NCI-H226 (cell line): ENCODE measurements at regions not wholly inside any gene's neighbourhood (a gene's known extent, or its start where the extent isn't known, plus 50 kb on each side); places are given as distances from the start of the nearest gene placed in this dataset.

Experiments
- DNase-seq: peaks from one replicate; pipeline ENCODE4 v3.0.0-alpha.2; 2015

DNA sequence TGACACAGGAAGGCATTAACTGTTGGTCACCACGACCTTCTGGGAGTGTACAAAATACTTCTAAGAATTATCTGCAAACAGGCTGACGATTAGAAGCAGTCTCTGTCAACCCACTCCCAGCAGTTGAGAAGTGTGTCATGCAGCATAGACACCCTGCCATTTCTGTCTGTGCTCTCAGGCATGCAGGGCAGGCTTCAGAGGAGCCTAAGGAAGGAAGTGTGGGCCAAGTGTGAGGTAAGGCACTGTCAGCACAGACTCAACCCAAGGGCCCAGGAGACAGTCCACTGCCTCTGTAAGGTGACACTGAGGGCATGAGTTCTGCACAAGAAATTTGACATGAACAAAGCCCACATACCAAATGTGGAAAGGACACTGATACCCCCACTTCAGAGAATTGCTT is 109.0 kb upstream of the VIPR2 start:
- no peak for DNase-seq

GRCh38 chr7:159250471-159250870 is 105.8 kb upstream of the VIPR2 start:
- no peak for DNase-seq

DNA sequence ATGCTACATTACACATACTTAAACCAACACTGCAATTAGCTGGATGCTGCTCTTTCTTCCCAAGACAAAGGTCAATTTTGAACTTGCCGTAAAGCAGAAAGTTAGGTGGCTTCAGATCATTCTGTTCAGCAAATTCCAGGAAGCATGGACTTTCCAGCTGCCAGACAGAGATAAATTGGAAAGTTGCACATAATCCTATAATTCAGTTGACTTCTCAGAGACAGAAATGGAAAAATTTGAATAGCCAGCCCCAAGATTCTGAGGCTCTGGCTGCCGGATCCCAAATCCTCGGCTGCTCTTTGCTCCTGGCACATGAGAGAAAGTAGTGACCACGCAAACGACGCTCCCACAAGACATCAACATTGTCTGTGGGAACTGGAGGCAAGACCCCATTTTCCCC is 105.0 kb upstream of the VIPR2 start:
- DNase-seq: no peak

DNA sequence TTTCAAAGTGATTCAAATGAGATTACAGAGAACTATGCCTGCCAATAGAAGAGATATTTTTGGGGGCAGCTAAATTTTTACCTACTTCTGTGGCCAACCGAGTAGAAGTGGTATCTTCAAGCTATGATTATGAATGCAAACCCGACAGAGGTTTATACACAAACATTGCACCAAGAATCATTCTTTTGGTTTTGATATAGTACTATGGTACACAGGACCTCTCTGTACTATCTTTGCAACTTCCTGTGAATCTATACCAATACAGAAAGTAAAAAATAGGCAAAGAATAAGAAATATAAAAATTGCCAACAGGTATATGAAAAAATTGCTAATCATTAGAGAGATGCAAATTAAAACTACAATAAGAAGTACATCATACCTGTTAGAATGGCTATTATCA is 103.2 kb upstream of the VIPR2 start:
- DNase-seq: no peak

- no peak for DNase-seq
Measured at GRCh38 chr7:159246702-159247480, 102.2 kb upstream of the VIPR2 start.

DNA sequence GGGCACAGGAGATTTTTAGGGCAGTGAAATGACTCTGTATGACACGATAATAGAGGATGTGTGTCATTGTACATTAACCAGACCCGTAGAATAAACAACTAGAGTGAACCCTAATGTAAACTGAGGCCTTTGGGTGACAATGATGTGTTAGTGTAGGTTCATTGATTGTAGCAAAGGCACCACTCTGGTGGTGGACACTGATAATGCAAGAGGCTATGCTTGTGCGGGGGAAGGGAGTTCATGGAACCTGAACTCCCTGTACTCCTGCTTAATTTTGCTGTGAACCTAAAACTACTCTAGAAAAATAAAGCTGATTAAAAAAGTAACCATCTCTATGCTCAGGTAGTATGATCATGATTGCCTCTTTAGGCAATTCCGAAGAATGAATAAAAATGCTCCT is 96.3 kb upstream of the VIPR2 start:
- DNase-seq: no peak

DNA sequence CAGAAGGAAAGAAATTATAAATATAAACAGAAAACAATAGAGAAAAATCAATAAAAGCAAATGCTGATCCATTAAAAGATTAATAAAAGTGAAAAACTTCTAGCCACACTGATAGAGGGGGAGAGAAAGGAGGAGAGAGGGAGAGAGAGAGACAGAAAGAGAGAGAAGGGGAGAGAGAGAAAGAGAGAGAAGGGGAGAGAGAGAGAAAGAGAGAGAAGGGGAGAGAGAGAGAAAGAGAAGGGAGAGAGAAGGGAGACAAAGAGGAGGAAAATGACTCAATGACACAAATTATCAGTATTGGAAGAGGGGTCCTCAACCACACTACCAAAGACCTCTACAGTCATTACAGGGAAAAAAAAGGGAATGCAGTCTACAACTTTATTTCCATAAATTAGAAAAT is 94.4 kb upstream of the VIPR2 start:
- no peak for DNase-seq

DNA sequence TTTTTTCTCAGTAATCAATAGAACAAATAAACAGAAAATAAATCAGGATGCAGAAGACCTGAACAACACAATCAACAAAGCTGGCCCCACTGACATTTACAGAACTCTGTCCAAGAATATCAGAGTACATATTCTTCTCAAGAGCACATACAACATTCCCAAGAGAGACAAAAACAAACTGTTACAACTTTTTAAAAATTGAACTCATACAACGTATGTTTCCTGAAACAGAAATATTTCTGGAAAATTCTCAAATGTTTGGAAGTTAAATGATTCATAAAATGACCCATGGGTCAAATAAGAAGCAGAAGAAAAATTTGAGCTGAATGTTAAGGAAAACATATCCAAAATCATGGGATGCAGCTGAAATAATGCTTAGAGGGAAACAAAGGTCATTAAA is 93.9 kb upstream of the VIPR2 start:
- DNase-seq: no peak

DNA sequence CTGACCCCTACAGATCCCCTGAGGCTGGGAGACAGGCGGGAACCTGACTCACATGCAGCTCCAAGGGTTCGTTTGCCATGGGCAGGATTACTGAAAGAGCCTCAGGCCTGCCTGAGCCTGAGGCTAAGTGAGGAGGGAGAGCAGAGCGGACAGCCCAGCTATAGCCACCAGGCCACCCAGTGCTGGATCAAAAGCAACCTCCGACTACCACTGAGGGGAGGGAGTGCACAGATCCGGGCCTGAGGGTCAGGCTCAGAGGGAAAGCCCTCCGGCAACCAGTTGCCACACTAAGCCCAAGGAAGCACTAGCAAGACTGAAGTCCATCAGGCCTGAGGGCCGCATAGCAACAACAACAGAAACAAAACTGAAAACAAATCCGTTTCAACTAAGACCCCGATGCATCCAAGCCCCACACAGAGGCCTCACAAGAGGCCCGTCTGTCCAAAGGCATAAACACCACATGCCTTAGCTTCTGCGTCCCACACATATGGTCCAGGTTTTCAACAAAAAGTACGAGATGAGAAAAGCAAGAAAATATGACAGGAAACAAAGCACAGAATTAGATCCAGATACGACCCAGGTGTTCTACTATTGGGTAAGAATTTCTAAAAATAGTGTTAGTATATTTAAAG is 92.5 kb upstream of the VIPR2 start:
- no peak for DNase-seq

GRCh38 chr7:159231017-159231416 is 86.3 kb upstream of the VIPR2 start:
- no peak for DNase-seq

DNA sequence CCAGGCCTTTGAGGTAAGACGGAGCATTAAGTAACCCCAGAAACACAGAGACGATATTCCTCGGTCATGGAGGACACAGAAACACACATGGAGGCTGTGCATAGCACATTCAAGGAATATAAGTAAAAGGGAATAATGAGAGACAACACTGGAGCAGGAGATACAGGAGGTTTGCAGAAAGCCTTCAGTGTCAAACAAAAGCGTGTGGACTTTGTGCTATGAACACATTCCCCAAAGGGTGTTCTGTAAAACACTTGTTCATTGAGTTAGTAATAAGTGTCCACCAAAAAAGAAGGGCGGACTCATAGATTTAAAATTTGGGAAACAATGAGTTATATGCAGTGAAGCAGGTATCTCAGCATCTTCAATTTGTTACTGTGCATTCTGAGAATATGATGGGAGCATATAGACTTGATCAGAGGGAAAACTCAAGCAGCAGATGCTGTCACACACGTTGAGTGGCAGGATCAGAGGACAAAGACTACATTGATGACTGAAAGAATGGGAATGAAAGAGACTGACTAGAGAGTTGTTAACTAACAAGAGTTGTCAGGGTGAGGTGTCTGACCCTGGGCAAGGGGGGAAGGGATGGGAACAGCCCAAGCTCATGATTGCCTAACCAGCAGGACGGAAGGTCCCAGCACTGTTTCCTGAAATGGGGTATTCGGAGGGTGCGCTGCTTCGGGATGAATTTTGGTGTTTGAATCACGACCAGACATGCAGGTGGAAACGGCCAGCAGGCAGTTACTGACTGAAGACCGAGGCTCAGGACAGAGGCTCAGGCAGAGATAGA is 85.2 kb upstream of the VIPR2 start:
- no peak for DNase-seq

DNA sequence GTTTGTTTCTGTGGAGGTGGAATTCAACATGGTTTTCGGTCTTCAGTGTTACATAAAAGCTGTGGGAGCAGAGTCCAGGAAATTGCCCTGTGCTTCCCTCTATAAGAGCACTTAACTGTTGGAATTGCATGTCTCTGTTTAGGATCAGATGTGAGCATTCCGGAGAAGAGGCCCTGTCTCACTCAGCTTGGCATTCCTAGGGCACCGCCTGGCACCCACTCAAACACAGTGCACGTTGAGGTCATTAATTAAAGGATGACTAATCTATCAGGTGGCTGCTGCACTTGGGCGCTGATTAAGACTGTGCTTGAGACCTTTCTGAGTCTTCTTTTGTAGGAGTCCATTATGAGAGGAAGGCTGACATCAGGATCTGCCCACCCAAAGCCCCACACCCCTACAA is 82.8 kb upstream of the VIPR2 start:
- no peak for DNase-seq

DNA sequence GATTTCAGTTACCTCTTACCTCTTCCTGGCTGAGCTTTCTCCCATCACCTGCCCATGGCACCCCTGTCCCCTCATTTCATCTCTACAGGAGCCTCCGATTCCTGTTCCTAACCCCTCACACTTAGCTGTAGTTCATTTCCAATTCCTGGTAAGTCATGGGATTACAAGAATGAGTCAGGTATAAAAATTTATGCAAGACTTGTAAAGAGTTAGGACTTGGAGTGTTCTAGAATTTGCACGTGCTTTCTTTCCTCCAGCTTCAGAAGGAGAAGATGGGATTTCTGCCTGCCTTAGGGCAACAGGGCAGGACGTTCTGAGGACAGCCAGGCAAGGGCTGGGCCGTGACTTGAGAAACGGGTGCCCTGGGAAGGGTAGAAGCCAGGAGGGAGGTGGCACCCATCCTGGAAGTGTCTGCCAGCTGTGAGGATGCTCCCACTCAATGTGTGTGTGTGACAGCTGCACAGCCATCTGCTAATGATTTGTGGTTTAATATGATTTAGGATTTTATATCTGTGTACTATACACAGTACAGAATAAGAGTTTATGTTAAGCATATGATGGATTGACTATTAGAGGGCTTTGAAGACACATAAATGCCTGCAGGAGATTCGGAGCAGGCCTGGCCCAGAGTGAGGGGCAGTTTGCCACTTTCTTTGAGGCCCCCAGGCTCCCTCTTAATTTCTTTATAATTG is 81.5 kb upstream of the VIPR2 start:
- no peak for DNase-seq

DNA sequence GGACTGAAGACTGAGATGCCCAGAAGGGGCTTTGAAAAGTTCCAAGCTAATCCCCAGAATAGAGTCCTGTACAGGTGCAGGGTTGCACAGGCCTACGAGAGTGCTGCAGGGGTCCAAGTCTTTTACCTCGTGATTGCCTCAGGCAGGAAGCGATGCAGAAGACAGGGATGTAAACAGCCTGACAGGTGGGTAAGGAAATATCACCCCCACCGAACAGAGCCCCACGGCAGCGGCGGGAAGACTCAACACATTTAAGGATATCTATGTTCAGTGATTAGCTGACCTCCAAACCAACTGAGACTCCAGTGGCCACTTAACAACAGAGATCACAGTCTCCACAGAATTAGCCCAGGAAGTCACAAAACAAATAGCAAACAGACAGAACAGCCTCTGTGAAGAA is 73.9 kb upstream of the VIPR2 start:
- DNase-seq: no peak

DNA sequence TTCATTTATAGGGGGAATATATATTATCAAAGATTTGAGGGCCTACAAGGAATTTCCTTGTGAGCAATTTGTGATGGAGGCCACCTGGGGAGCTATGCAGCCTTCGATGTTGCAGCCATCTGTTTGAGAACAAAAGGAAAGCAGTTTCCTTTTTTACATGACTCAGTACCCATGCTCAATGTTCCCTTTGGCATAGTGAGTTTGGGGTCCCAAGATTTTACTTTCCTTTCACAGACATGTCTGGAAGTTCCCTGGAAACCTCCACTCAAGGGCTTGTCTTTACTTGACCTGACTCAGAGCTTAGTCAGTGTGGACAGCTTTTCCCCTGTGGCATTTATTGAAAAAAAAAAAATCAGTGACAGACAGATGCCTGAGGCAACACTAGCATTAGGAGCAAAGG is 73.5 kb upstream of the VIPR2 start:
- no peak for DNase-seq

- DNase-seq: no peak
Measured at GRCh38 chr7:159215076-159215475, 70.4 kb upstream of the VIPR2 start.

DNA sequence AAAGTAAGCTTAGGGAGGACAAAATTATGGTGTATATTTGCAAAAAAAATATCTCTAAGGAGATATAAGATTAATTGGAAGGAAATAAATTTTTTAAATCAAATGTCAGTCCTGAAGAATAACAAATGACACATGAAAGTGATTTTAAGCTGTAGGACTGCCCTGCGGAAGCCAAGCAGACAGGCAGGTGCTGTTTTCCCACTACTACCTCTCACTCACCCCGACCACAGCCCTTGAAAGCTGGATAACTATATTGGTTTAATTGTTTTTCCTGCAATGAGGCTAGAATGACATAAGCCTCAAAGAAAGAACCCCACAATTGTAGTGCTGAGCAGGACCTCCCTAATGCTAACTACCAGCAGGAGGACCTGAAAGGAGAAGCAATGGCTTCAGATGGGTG is 68.6 kb upstream of the VIPR2 start:
- DNase-seq: no peak

- DNase-seq: no peak
Measured at GRCh38 chr7:159212226-159212625, 67.6 kb upstream of the VIPR2 start.

GRCh38 chr7:159211540-159212182 is 67.0 kb upstream of the VIPR2 start:
- DNase-seq: no peak

DNA sequence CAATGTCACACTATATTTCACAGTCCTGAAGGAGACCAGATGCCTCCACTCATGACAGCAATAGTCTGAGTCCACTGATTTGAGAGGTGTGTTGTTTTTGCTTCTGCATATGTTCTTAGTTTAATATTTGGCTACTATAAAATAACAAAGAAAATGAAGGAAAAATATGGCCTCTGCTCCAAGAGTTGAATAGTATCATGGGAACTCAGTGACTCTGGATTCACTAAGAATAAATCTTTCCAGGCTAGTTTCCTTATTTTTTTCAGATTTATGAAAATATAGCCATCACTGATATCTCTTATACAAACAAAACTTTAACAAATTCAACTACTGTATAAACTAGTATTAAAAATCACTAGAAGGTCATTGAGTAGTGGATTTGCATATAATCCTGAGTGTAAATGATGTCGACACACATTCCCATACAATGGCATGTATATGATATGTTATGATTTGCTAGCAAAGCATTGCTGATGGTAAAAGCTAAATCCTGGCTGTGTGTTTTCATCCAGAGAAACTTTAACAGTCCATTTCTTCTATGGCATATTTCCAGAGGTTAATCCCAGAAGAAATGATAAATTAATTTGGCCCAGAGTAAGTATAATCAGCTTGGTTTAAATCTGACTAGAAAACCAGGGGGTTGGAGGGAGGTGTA is 66.0 kb upstream of the VIPR2 start:
- no peak for DNase-seq

DNA sequence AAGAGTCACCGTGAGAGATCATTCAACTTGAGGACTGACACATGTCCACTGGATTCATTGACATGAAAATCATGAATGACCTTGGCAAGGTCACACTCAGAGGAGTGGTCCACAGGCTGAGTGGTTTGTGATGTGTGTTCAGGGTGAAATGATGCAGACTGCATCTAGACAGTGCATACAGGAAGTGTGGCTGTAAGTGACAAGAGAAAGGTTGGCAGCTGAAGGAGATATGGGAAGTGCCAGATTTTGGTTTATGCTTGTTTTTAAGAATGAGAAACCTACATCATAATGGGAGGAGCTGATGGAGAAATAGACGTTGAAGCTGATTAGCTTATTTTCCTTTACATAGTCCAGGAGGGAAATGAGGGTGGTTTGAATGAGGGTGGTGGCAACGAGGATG is 64.8 kb upstream of the VIPR2 start:
- DNase-seq: no peak

GRCh38 chr7:159207951-159208350 is 63.3 kb upstream of the VIPR2 start:
- DNase-seq: no peak
